Stimulated activated CD8-positive, alpha-beta memory T cell treated with anti-CD3 and anti-CD28 coated beads, Interleukin-7, amount 100 ng/mL, for 4 hours (primary cell): ENCODE measurements at regions not wholly inside any gene's neighbourhood (a gene's known extent, or its start where the extent isn't known, plus 50 kb on each side); places are given as distances from the start of the nearest gene placed in this dataset.

Source experiments
- DNase-seq, 2 donors: peaks; one replicate each; pipeline ENCODE4 v3.0.0-alpha.2; 2020; ENCODE audit warnings: low read depth in 2 of 2

GRCh38 chr2:173419506-173419905, 64.8 kb downstream of the CDCA7 start:
- no peak for DNase-seq

- no peak for DNase-seq
These were observed 70.2 kb downstream of the CDCA7 start for GRCh38 chr2:173424886-173425285.

GRCh38 chr2:173427887-173428668, 73.4 kb downstream of the CDCA7 start:
- no peak for DNase-seq

- DNase-seq, result no peak
These were observed 76.5 kb downstream of the CDCA7 start for GRCh38 chr2:173431191-173431590.

DNA sequence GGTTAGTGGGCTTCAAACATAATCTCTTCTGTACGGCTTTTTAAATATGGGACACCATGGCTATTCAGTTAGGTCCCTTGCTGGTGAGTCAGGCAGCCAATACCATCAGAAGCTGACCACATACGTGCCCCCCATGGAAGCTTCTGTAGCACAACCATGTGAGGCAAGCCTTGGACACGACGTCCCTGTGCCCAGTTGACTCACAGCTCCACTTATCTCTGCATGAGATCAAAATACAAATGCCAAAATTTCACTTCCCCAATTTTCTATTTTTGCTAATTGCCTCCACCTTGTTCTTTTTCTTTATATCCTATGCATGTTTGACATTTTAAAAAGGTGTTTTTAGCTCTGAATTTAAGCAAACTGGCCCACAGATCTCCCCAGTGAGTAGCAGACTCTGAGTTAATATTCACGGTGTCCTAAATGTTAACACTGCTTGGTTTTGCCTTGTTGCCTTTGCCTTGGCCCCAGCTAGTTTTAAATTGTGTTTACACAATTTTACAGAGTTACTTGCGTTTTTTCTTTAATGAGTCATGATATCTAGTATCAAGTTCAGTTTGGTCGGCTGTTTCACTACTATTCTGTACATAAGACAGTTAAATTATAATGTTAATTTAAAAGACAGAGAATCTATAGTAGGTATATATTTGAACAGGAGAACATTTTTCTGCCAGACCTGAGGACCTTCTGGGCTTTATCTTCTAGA, 77.5 kb downstream of the CDCA7 start:
- DNase-seq, result no peak

- no peak for DNase-seq
These were observed 80.3 kb downstream of the CDCA7 start for GRCh38 chr2:173434762-173435569.

DNA sequence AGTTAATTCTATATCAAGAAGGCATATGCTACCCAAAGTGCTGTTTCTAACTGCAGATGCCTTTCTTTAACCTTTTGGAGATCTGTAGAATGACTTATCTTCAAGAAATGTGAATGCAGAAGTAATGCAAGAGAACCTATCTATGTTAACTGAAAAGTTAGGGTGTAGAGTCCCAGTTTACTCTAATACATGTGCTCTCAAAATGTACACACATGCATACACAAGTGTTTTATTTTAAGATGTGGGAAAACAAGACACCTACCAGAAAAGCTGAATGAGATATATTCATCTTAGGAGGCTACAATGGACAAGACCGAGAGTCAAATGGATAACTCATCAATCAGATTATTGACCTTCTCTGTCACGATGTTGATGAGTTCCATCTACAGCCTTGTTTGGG, 80.9 kb downstream of the CDCA7 start:
- no peak for DNase-seq

- no peak for DNase-seq
These were observed 81.4 kb downstream of the CDCA7 start for GRCh38 chr2:173436088-173436487.

DNA sequence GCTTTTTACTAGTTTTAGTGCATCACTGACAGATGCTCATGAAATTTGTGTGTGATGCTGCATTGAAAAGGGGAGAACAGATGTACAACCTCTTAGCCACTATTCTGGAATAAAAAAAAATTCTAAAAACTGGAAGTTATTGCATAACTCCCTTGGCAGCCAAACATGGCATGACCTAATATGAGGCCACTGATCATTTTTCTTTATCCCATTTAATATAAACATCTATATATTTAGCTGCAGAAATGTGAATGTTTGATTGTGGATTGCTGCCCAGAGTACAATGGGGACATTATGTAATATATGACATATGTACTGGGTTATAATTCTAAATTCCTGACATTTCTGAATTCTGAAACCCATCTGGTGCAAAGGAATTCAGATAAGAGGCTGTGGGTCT, 86.5 kb downstream of the CDCA7 start:
- DNase-seq, result no peak

DNA sequence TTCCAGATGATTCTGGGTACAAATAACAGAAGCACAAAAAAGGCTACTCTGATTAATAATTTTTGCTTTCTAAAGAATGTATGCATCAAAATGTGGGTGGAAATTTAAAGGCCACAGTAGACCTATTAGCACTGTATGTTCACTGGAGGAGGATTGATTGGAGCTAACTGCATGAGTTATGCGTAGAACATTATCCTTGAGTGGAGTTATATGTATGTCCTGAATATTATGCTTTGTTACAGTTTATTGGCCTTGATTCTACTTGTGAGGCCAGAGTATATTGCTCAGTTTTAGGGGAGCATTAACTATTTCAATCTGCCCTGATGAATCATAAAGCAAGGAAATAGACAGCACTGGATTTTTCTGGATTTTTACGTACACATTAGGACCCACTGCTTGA, 87.9 kb downstream of the CDCA7 start:
- no peak for DNase-seq

- DNase-seq, result no peak
These were observed 92.0 kb downstream of the CDCA7 start for GRCh38 chr2:173446722-173447121.

DNA sequence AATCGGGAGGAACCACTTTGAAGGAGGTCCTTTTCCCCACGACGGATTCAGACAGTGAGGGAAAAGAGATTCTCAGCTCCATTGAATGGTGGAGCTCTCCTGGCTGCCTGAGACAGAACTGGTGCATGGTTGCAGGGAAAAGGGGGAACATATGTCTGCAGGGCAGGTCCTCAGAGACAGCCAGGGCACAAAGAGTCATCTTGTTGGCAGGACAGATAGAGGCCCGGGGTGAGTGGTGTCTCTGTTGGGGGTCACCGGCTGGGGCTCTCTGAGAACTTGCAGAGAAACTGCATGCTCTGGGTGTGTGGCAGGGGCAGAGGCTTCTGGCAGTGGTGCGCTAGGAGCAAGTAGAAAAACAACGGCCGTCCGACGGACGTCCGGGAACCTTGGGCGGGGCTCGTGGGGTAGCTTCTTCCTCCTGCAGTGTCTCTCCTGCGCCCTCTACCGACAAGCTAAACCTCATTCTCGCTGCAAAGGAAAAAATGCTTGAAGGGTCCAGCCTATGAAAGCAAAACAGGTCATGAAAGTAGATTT, 94.3 kb downstream of the CDCA7 start:
- peak; percentile 22 to 33 for DNase-seq

- DNase-seq, result no peak
These were observed 96.4 kb downstream of the CDCA7 start for GRCh38 chr2:173451118-173451517.

- DNase-seq, result no peak
These were observed 97.3 kb downstream of the CDCA7 start for GRCh38 chr2:173451941-173452340.

DNA sequence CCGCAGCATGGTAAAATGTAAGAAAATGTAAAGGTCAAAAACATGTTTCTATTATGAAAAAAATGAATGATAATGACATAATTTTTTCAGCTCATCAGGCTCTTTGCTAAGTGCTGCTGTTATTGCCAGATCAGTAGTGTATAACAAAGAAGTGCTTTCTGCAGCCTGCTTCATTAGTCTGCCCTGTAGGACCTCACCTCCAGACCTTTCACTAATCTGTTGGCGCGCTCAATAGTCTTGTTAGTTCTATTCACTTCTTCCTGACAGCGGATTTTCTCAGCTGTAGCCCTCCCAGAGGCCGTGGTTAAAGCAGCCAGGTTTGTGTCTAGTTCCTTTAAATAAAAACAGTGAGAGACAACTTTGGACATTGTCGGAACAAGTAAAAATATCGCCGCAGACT, 97.7 kb downstream of the CDCA7 start:
- no peak for DNase-seq

GRCh38 chr2:173456960-173457359, 102.3 kb downstream of the CDCA7 start:
- no peak for DNase-seq

DNA sequence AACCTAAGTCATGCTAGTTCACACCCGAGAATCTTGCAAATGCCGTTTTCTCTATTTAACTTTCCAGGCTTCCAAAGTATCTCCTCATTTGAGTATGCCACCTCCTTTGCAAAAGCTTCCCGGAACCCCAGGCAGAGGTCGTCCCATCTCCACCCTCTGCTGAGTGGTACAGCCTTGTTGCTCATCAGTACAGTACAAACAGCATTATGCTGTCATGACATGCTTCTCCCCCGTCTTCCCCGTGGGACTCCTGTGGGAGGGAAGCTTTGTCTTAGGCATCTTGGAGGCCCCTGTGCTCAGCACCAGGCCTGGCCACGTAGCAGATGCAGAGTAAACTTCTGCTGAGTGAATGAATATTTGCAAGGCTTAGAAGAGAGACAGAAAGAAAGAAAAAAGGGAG, 102.7 kb downstream of the CDCA7 start:
- DNase-seq, result no peak

- no peak for DNase-seq
These were observed 104.5 kb downstream of the CDCA7 start for GRCh38 chr2:173458991-173459780.

GRCh38 chr2:173462892-173463840, 108.5 kb downstream of the CDCA7 start:
- DNase-seq, result no peak

DNA sequence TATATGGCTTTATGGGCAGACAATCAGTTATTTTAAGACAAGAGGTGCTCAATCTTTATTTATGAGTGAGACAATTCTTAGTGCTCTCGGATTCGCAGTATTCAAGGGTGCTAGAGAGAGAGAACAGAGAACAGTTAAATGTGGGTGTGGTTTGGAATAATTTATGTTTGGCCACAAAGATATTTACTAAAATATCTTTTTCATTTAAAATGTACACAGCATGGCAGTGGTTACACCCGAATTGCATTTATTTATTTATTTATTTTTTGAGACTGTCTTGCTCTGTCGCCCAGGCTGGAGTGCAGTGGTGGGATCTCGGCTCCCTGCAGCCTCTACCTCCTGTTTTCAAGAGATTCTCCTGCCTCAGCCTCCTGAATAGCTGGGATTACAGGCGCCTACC, 109.2 kb downstream of the CDCA7 start:
- DNase-seq, result no peak
